ENCODE measurements at regions not wholly inside any gene's neighbourhood (a gene's known extent, or its start where the extent isn't known, plus 50 kb on each side); places are given as distances from the start of the nearest gene placed in this dataset.

GRCh38 chr6:15949982-15950381 lies 178.9 kb upstream of the MYLIP start (continued):
- no peak for TF ChIP-seq NR3C1 (IDR thresholded peaks at IDR 0.05)
- no peak for TF ChIP-seq NPAS2 (CRISPR knock-in tag; IDR thresholded peaks at IDR 0.05; ENCODE audit: borderline replicate concordance)
- TF ChIP-seq POLR2A (IDR thresholded peaks at IDR 0.05; ENCODE audit: low read length), result no peak

- Histone ChIP-seq H3K4me1 (peaks cover 14% of the 10 kb centered on the region; the same call in 2 of the 3 replicates), H3K4me3 (no peak overlapping the region), H3K4me2 (peak overlapping the region; percentile 65), H3K27ac (no peak overlapping the region), H3K9me3 (no peaks in the 10 kb centered on the region)
- ATAC-seq, result peak; percentile 84 to 92
- DNase-seq (ENCODE audit: low read depth in 1 of 2, low spot score in 1 of 2), result peak; percentile 44 to 77
- TF ChIP-seq GATA3 (IDR thresholded peaks at IDR 0.05; ENCODE audit: borderline replicate concordance), result peak; percentile 19; the same call in 1 of the 2 replicates
- TF ChIP-seq FOSL2 (IDR thresholded peaks at IDR 0.05), result no peak
- no peak for TF ChIP-seq FOSL2 (CRISPR knock-in tag; IDR thresholded peaks at IDR 0.05)
- 12% methylated on average over 10 of the region's 10 CpGs for WGBS (ENCODE audit: missing lambda C conversion rate)
- ChIA-PET POLR2A (interaction anchor here (1.2 kb wide), 1 partner anchor 180 kb away, joined by 3 read pairs; the partner anchor contains the start of gene MYLIP), CTCF (interaction anchor here (0.5 kb wide), 1 partner anchor 293 kb away, joined by 5 read pairs; no protein-coding TSS in a partner anchor)
- no peak for FAIRE-seq
Measured at GRCh38 chr6:15948930-15949900, 179.7 kb upstream of the MYLIP start.

GRCh38 chr6:15947923-15948322 lies 181.0 kb upstream of the MYLIP start:
- no peak for ATAC-seq
- Histone ChIP-seq H3K4me2 (no peak overlapping the region), H3K9me3 (no peaks in the 10 kb centered on the region), H3K4me3 (no peak overlapping the region), H3K27ac (no peak overlapping the region), H3K4me1 (peaks cover 14% of the 10 kb centered on the region; the same call in 2 of the 3 replicates)
- TF ChIP-seq SMC3 (IDR thresholded peaks at IDR 0.05), result no peak
- ChIA-PET POLR2A (no interaction called here), CTCF (interaction anchor here (1.4 kb wide), 1 partner anchor 11 kb away, joined by 3 read pairs; no protein-coding TSS in a partner anchor)
- DNase-seq (ENCODE audit: low read depth in 1 of 2, low spot score in 1 of 2), result no peak
- 88% methylated on average over 4 of the region's 4 CpGs for WGBS (ENCODE audit: missing lambda C conversion rate)
- FAIRE-seq, result no peak

GRCh38 chr6:15947436-15947835 lies 181.4 kb upstream of the MYLIP start:
- Histone ChIP-seq H3K4me3 (no peak overlapping the region), H3K4me2 (no peak overlapping the region), H3K4me1 (peaks cover 14% of the 10 kb centered on the region; the same call in 2 of the 3 replicates), H3K9me3 (no peaks in the 10 kb centered on the region), H3K27ac (no peak overlapping the region)
- no peak for FAIRE-seq
- CTCF ChIA-PET, result interaction anchor here (1.4 kb wide), 1 partner anchor 10 kb away, joined by 3 read pairs; no protein-coding TSS in a partner anchor
- 69% methylated on average over 1 of the region's 1 CpG for WGBS (ENCODE audit: missing lambda C conversion rate)
- POLR2A ChIA-PET, result no interaction called here
- TF ChIP-seq HEYL (CRISPR knock-in tag; IDR thresholded peaks at IDR 0.05) (no peak), POLR2A (IDR thresholded peaks at IDR 0.05; ENCODE audit: low read length) (no peak), CBX8 (IDR thresholded peaks at IDR 0.05) (no peak), KDM1A (IDR thresholded peaks at IDR 0.05; ENCODE audit: low read depth) (no peak), NPAS2 (CRISPR knock-in tag; IDR thresholded peaks at IDR 0.05; ENCODE audit: borderline replicate concordance) (no peak), BHLHE40 (IDR thresholded peaks at IDR 0.05; ENCODE audit: low read depth, low read length) (no peak), EHMT2 (IDR thresholded peaks at IDR 0.05; ENCODE audit: low read depth) (no peak), FOXS1 (CRISPR knock-in tag; IDR thresholded peaks at IDR 0.05) (no peak), NFE2L2 (conservative IDR thresholded peaks at IDR 0.05; ENCODE audit: low read length) (no peak), PHF8 (IDR thresholded peaks at IDR 0.05; ENCODE audit: borderline replicate concordance, low read depth) (no peak), CHD2 (IDR thresholded peaks at IDR 0.05; ENCODE audit: low read length, partially characterized antibody) (no peak), JUNB (IDR thresholded peaks at IDR 0.05) (no peak)
- DNase-seq (ENCODE audit: low read depth in 1 of 2, low spot score in 1 of 2), result no peak
- ATAC-seq, result no peak

GRCh38 chr6:15946701-15947385 lies 182.0 kb upstream of the MYLIP start:
- H3K4me1 ChIP-seq, result peaks cover 14% of the 10 kb centered on the region; the same call in 2 of the 3 replicates
- no peaks in the 10 kb centered on the region for H3K9me3 ChIP-seq
- FAIRE-seq, result no peak
- no peak overlapping the region for H3K4me2 ChIP-seq
- CTCF ChIA-PET, result interaction anchor here (1.4 kb wide), 1 partner anchor 10 kb away, joined by 3 read pairs; no protein-coding TSS in a partner anchor
- H3K27ac ChIP-seq, result no peak overlapping the region
- POLR2A ChIA-PET, result no interaction called here
- H3K4me3 ChIP-seq, result no peak overlapping the region
- 56% methylated on average over 4 of the region's 4 CpGs for WGBS (ENCODE audit: missing lambda C conversion rate)
- no peak for ATAC-seq
- no peak for DNase-seq (ENCODE audit: low read depth in 1 of 2, low spot score in 1 of 2)
- TF ChIP-seq JUN (IDR thresholded peaks at IDR 0.05), result no peak
- no peak for TF ChIP-seq TFCP2L1 (CRISPR knock-in tag; IDR thresholded peaks at IDR 0.05)
- no peak for TF ChIP-seq HEYL (CRISPR knock-in tag; IDR thresholded peaks at IDR 0.05)
- TF ChIP-seq HOXB5 (CRISPR knock-in tag; IDR thresholded peaks at IDR 0.05), result no peak
- TF ChIP-seq CTCF (IDR thresholded peaks at IDR 0.05), result no peak
- no peak for TF ChIP-seq E2F6 (IDR thresholded peaks at IDR 0.05; ENCODE audit: borderline replicate concordance, low read depth)
- TF ChIP-seq PHF8 (IDR thresholded peaks at IDR 0.05; ENCODE audit: borderline replicate concordance, low read depth), result no peak
- no peak for TF ChIP-seq RNF2 (IDR thresholded peaks at IDR 0.05; ENCODE audit: borderline replicate concordance, low read depth)
- TF ChIP-seq HOXA7 (CRISPR knock-in tag; IDR thresholded peaks at IDR 0.05), result no peak
- TF ChIP-seq GATA3 (IDR thresholded peaks at IDR 0.05; ENCODE audit: borderline replicate concordance), result no peak
- no peak for TF ChIP-seq USF2 (IDR thresholded peaks at IDR 0.05)

Measured in A549 (cell line).